Esophagus squamous epithelium (tissue), 5 donors: ENCODE measurements at regions not wholly inside any gene's neighbourhood (a gene's known extent, or its start where the extent isn't known, plus 50 kb on each side); places are given as distances from the start of the nearest gene placed in this dataset.
"Not testable (repeated sequence)": the region's sequence is repeated elsewhere in the genome, so short reads cannot be mapped to it uniquely, and the experiment has no call there.

ENCODE experiments used
- DNase-seq: peaks from one replicate; lab custom pipeline; 2025; lab: John Stamatoyannopoulos, UW
- H3K27ac ChIP-seq, 4 donors: fragments of 200-600 bp; sonication (generic); one replicate each; pipeline ENCODE4 v1.5.1; 2016 to 2019; ENCODE audit warnings: mild to moderate bottlenecking in 1 of 4
- H3K27me3 ChIP-seq, 4 donors: fragments of 200-600 bp; sonication (generic); 1 replicate in 3 of 4; 2 replicates in 1 of 4; pipeline versions ENCODE4 v1.5.1 to v1.6.0; 2017 to 2021; ENCODE audit warnings: antibody characterized with exemption in 1 of 4
- H3K36me3 ChIP-seq, 3 donors: fragments of 200-600 bp; sonication (generic); one replicate each; pipeline ENCODE4 v1.5.1; 2016 to 2019
- H3K4me1 ChIP-seq, 3 donors: fragments of 200-600 bp; sonication (generic); one replicate each; pipeline ENCODE4 v1.5.1; 2017 to 2019
- H3K4me3 ChIP-seq, 4 donors: fragments of 200-600 bp; sonication (generic); 1 replicate in 3 of 4; 2 replicates in 1 of 4; pipeline ENCODE4 v1.5.1; 2016 to 2019; ENCODE audit warnings: mild to moderate bottlenecking in 2 of 4, moderate library complexity in 1 of 4
- H3K9me3 ChIP-seq, 3 donors: fragments of 200-600 bp; sonication (generic); one replicate each; pipeline ENCODE4 v1.5.1; 2016 to 2019
- POLR2A ChIP-seq, 4 donors: fragments of 450-650 bp; IDR thresholded peaks; one replicate each; pipeline ENCODE4 v1.6.1; 2017; ENCODE audit warnings: antibody characterized with exemption in 4 of 4, mild to moderate bottlenecking in 4 of 4, moderate library complexity in 3 of 4
- WGBS, 2 donors: methylation state at CpG; one replicate each; pipeline ENCODE4 v1.1.5; 2018; 5-methylcytosine and 5-hydroxymethylcytosine counted together
- intact Hi-C: fragments of 100-400 bp; cut with DNase I; formaldehyde crosslinking; loops from one replicate; pipeline ENCODE4 v1.15.0; 2022
- TF ChIP-seq, protein P1 (sequence below), 6 experiments: fragments of 450-650 bp in 4 of 6; fragments of 200-600 bp in 2 of 6; sonication (generic) in 2 of 6; IDR thresholded peaks; one replicate each; pipeline ENCODE4 v1.5.1; 2016 to 2019; ENCODE audit warnings: antibody characterized with exemption in 6 of 6, mild to moderate bottlenecking in 4 of 6, moderate library complexity in 4 of 6
- donor health status: DM: yes; HTN: yes; CAD: no.

DNA sequence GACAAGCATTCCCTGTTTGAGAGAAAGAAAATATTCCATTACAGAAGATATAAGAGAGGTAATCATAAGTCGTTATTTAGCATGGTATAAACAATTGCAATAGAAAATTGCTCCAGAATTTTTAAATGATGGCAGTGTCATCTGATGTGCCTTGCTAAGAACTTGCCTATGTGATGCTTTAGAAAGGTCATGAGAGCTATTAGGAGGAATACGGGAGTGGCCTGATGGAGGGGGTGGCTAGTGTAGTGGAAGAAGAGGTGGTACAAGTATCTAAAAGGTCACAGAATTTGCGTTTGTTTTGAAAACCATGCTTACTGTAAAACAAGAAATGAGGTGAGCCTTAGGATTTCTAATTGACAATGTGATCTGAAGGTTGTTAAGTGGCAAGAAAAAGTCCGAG lies 550.0 kb downstream of the TMX3 start:
- no peaks in the 10 kb centered on the region for H3K27me3 ChIP-seq
- H3K27ac ChIP-seq, result no peak overlapping the region
- H3K9me3 ChIP-seq, result no peaks in the 10 kb centered on the region
- 61 to 64% methylated on average over 4 of the region's 4 CpGs for WGBS, 2 donors
- DNase-seq, result no peak
- no peaks in the 10 kb centered on the region for H3K36me3 ChIP-seq
- TF ChIP-seq POLR2A (IDR thresholded peaks at IDR 0.05), result no peak
- TF ChIP-seq, protein P1, sequence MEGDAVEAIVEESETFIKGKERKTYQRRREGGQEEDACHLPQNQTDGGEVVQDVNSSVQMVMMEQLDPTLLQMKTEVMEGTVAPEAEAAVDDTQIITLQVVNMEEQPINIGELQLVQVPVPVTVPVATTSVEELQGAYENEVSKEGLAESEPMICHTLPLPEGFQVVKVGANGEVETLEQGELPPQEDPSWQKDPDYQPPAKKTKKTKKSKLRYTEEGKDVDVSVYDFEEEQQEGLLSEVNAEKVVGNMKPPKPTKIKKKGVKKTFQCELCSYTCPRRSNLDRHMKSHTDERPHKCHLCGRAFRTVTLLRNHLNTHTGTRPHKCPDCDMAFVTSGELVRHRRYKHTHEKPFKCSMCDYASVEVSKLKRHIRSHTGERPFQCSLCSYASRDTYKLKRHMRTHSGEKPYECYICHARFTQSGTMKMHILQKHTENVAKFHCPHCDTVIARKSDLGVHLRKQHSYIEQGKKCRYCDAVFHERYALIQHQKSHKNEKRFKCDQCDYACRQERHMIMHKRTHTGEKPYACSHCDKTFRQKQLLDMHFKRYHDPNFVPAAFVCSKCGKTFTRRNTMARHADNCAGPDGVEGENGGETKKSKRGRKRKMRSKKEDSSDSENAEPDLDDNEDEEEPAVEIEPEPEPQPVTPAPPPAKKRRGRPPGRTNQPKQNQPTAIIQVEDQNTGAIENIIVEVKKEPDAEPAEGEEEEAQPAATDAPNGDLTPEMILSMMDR (IDR thresholded peaks at IDR 0.05), result no peak
- no peak overlapping the region for H3K4me3 ChIP-seq
- intact Hi-C loops, result no loop called here
- no peaks in the 10 kb centered on the region for H3K4me1 ChIP-seq

DNA sequence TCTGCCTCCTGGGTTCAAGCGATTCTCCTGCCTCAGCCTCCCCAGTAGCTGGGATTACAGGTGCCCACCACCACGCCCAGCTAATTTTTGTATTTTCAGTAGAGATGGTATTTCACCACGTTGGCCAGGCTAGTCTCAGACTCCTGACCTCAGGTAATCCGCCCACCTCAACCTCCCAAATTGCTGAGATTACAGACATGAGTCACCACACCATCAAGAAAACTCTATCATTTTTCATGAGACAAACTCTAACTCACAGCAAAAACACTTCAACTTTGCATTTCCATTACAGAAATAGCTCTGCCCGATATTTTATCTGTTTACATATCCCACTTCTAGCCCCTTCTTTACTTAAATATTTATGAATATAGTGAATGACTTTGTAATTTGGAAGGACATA lies 561.1 kb downstream of the TMX3 start:
- H3K27ac ChIP-seq, H3K4me1 ChIP-seq, intact Hi-C loops, H3K27me3 ChIP-seq, H3K36me3 ChIP-seq, H3K4me3 ChIP-seq, H3K9me3 ChIP-seq, DNase-seq: not testable (repeated sequence)
- WGBS, 2 donors, result 68 to 74% methylated on average over 5 of the region's 5 CpGs

DNA sequence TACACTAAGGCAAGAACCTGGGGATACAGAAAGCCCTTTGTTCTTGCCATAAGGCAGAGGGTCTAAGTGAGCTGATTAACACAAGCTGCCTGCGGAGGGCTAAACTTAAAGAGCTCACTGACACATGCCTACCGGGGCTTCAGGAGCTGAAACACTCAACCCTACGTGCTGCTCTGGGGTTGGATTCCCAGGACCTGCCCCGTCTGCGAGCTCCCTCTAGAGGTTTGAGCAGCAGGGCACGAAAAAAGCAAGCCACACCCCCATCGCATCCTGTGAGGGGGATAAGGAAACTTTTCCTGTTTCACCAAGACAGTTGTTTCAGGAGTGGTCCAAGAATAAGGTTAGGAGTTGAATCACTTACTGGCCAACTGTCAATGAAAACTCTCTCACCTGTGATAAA lies 562.1 kb downstream of the TMX3 start:
- H3K27me3 ChIP-seq, result no peaks in the 10 kb centered on the region
- 60 to 69% methylated on average over 6 to 7 of the region's 7 CpGs for WGBS, 2 donors
- no peak for TF ChIP-seq POLR2A (IDR thresholded peaks at IDR 0.05)
- TF ChIP-seq, protein P1 (IDR thresholded peaks at IDR 0.05), result no peak
- no peak overlapping the region for H3K27ac ChIP-seq
- no peaks in the 10 kb centered on the region for H3K4me1 ChIP-seq
- DNase-seq, result no peak
- no peaks in the 10 kb centered on the region for H3K9me3 ChIP-seq
- intact Hi-C loops, result no loop called here
- no peak overlapping the region for H3K4me3 ChIP-seq
- H3K36me3 ChIP-seq, result no peaks in the 10 kb centered on the region

DNA sequence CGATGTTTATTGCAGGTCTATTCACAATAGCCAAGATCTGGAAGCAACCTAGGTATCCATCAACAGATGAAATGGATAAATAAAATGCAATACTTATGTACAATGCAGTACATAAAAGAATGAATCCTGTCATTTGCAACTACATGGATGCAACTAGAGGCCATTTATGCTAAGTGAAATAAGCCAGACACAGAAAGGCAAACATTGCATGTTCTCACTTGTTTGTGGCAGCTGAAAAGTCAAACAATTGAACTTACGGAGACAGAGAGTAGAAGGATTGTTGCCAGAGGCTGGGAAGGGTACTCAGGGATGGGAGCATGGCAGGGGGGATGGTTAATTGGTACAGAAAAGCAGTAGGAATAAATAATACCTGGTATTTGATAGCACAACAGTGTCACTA lies 563.9 kb downstream of the TMX3 start:
- no peaks in the 10 kb centered on the region for H3K4me1 ChIP-seq
- no peak overlapping the region for H3K4me3 ChIP-seq
- H3K9me3 ChIP-seq, result no peaks in the 10 kb centered on the region
- H3K36me3 ChIP-seq, result no peaks in the 10 kb centered on the region
- intact Hi-C loops, result no loop called here
- 37 to 44% methylated on average over 2 of the region's 2 CpGs for WGBS, 2 donors
- no peak for TF ChIP-seq POLR2A (IDR thresholded peaks at IDR 0.05)
- TF ChIP-seq, protein P1 (IDR thresholded peaks at IDR 0.05), result no peak
- no peaks in the 10 kb centered on the region for H3K27me3 ChIP-seq
- no peak overlapping the region for H3K27ac ChIP-seq
- DNase-seq, result no peak

DNA sequence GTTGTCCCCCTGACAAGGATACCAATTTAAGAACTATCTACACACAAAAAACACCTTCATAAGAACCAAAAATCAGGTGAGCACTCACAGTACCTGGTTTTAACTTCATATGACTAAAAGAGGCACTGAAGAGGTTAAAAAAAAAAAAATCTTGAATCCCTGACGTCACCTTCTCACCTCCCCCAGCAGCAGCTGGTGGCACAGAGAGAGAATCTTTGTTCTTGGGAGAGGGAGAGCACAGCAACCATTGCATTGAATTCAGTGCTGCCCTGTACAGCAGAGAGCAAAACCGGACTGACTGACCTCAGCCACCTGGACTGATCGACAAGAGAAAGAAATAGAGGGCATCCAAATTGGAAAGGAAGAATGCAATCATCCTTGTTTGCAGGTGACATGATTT lies 566.0 kb downstream of the TMX3 start:
- intact Hi-C loops, result no loop called here
- TF ChIP-seq, protein P1 (IDR thresholded peaks at IDR 0.05), result no peak
- no peak for TF ChIP-seq POLR2A (IDR thresholded peaks at IDR 0.05)
- no peak overlapping the region for H3K27ac ChIP-seq
- DNase-seq, result no peak
- 21 to 22% methylated on average over 2 of the region's 3 CpGs for WGBS, 2 donors
- no peaks in the 10 kb centered on the region for H3K36me3 ChIP-seq
- no peaks in the 10 kb centered on the region for H3K27me3 ChIP-seq
- no peaks in the 10 kb centered on the region for H3K9me3 ChIP-seq
- no peaks in the 10 kb centered on the region for H3K4me1 ChIP-seq
- no peak overlapping the region for H3K4me3 ChIP-seq

DNA sequence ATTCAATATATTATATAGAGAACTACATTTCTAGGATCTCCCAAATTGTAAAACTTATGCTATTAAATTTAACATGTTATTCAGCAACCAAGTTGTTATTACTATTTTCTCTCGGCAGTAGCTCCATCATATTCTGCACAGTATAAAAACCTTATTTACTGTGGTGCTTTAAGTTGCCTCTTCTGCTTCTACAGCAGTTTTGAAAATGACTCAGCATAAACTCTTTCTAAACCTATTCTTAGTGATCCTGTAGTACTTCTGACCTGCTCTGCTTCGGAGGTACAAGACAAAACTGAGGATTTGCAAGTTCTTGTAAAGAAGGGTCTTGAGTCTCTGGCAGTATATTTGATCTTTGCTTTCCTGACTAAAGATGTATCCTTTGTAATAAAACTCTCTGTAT lies 567.2 kb downstream of the TMX3 start:
- Histone ChIP-seq H3K9me3 (no peaks in the 10 kb centered on the region), H3K27ac (no peak overlapping the region), H3K36me3 (no peaks in the 10 kb centered on the region), H3K4me3 (no peak overlapping the region), H3K27me3 (no peaks in the 10 kb centered on the region), H3K4me1 (no peaks in the 10 kb centered on the region)
- DNase-seq, result no peak
- TF ChIP-seq, protein P1 (IDR thresholded peaks at IDR 0.05), result no peak
- no peak for TF ChIP-seq POLR2A (IDR thresholded peaks at IDR 0.05)
- 61 to 70% methylated on average over 2 of the region's 2 CpGs for WGBS, 2 donors
- intact Hi-C loops, result no loop called here
